ENCODE measurements at regions not wholly inside any gene's neighbourhood (a gene's known extent, or its start where the extent isn't known, plus 50 kb on each side); places are given as distances from the start of the nearest gene placed in this dataset.

GRCh38 chr6:100134297-100134696 is 140.3 kb upstream of the MCHR2 start:
- FAIRE-seq = no peak

GRCh38 chr6:100132005-100132404 is 138.0 kb upstream of the MCHR2 start:
- FAIRE-seq = no peak

GRCh38 chr6:100130630-100131029 is 136.6 kb upstream of the MCHR2 start:
- FAIRE-seq = no peak

DNA sequence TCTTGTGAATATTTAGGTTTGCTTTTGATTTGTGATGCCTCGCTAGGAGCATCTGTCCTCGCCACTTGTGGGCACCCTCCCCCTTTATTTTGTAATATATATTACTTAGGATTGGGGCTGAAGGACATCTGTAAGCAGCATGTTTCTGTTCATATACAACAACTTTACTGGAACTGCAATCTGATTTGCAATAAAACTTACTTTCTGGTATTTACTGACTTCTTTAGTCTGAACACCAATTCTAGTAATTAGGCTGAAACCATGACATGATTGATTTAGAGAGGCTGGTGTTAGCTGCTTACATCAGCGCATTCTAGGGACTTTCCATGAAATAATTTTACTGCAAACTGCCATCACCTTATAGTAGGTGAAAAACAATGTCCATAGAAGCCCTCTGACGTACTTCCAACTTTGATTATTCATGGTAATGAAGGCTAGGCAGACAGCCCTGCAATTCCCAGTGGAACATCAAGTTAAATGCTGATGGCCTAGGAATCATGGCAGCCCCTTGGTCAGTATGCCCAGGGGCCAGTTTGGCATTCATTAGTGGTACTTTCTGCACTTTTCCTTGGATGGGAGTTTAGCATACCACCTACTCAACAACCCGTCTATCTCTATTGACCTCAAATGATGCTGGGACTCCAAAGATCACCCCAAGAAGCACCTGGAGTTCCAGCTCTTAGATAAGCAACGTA is 132.9 kb upstream of the MCHR2 start:
- FAIRE-seq = no peak

DNA sequence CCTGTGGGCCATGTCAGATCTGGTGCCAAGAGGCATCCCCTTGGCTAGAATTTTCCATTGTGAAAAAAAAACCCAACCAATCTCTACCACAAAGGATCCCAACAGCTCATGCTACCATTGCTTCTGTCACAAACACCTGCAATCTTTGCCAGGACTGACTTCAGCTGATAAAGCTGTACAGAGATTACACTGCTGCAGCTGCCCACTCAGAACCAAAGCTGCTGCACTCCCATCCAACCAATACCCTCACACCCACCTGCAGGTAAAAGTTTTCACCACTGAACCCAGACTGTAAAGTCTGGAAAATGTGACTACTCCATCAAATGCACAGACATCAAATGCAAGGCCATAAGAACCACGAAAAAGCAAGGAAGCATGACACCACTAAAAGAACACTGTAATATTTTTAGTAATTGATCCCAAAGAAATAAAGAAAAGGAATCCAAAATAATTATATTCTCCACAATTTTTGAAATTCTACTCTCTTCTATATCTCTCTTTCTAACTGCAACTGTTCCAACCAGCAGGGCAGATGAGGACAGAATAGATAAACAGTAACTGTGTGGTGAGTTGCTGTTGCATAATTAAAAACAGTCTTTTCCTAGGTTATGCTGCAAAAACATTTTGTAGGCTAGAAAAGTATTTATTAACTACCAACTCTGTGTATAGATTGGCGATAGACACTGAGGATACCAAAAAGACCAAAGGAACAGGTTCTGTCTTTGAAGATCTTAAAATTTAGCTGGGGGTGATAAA is 128.0 kb upstream of the MCHR2 start:
- FAIRE-seq = no peak

DNA sequence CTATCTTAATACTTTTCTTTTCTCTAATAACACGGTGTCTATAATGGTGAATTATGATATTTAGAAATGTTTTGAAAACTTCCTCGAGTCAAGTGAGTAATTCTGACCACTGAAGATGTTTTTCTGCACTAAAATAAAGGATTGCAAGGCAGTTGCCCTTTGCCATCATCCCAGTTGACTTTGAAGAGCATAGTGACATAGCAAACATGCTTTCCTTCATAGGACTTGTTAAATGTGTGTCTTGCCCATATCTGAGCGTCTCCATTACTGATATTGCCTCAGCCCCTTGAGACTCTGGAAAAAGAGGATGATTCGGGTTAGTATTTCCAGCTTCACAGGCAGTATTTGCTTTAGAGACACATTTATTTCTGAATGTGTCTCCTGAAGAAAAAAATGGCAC is 125.2 kb upstream of the MCHR2 start:
- FAIRE-seq = no peak

DNA sequence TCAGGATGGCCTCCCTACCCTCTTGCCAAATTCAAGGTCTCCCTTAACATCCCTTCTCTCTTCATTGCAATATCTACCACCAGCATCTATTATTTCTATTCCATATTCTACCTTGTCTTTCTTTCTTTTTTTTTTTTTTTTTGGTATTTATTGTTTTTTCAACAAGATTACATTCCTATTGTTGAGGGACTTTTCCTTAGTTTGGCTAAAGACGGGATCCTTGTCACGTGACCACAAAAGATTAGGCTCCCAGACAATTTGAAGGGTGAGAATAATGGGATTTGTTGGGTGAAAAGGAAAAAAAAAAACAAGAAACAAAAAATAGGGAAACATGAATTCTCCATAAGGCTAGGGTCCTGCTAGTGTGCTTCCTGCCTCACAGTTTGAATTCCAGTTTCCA is 124.3 kb upstream of the MCHR2 start:
- no peak for FAIRE-seq

GRCh38 chr6:100117680-100118079 is 123.7 kb upstream of the MCHR2 start:
- FAIRE-seq = no peak

DNA sequence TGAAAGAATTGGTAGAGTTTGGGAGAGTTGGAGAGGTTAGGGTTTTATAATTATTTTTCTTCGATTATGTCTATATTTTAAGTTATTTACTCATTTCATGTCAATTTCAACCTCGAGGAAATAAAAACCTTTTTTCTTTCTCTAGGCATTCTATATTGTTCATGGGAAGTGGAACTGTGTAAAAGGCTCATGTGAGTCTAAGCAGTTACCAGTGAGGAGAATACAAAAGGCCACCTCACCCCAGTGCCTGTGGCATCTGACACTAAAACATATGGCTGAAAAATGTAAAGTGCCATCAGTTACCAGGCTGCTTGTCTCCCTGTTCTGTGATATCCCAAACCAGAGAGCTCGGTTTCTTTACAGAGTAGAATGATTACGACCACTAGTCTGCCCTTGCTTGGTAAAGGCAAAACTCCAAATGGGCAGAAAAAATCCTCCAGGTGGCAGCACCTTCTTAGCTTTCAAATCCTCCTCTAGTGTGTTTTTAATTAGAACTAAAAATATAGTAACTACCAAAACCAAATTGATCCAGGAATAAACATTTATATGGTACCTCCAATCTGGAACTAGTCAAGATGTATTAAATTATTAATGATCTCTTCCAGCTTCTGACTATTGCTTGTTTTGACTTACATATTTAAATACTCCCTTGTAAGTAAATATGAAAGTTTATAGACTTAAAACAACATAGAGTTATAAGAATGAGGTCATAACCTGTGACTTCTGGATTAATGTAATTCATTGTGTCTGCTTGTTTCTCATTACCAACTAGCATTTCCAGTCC is 122.6 kb upstream of the MCHR2 start:
- FAIRE-seq = peak; percentile 65

DNA sequence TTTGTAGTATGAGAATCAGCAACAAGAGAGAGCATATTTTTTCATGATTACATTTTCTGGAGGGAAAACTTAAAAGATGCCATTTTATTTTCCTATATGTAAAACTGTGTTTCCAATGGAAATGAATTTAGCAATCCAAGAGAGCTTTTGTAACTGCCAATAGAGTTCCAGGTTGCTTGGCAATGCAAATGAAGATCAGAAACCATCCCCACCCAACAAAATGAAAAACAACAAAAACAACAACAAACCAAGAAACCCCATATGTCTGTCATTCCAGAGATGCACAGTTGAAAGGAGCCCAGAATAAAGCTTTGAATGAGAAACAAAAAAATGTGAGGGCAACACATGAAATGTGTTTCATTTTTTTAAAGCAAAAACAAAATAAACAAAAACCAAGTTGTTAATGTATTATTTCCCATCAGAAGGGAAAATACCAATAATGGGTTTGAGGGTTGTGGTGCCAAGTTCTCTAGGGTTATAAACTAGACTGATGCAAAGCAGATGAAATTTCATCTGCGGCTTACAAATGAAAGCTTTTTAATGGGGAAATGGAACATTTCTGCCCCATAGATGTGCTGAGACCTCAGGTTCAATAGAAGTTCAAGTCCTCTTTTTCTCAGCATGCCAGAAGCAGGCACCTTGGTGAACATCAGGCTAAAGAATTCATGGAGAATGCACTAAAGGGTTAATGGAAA is 121.5 kb upstream of the MCHR2 start:
- FAIRE-seq = no peak

DNA sequence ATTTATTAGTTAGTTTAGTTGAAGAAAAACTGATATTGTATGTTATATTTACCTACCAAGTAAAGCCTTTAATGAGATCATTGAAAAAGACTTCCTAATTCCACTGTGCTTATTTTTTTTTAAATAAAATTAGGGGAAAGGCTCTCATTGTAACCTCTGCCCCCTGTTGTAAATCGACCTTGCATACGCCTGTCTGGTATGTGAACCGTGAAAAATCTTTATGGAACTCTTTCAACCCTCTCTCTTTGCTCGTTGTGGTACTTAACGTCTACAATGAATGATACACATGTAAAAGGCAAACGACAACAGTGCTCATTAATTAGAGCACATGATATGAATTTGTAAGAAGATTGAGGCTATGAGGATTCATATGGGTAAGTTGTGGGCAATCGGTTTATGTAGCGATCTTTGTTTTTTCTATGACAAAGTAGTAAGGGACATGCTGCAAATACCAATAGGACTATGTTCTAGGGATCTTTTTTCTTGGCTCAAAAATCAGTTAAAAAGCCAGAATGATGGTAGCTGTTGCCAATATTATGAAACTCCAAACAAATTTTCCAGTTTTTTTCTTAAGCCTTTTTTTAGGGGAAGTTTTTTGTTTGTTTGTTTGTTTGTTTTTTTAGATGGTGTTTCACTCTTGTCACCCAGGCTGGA is 119.0 kb upstream of the MCHR2 start:
- no peak for FAIRE-seq

- FAIRE-seq = no peak
Measured at GRCh38 chr6:100105919-100106529, 112.0 kb upstream of the MCHR2 start.

GRCh38 chr6:100105138-100105537 is 111.1 kb upstream of the MCHR2 start:
- FAIRE-seq = no peak

- no peak for FAIRE-seq
Measured at GRCh38 chr6:100103931-100104330, 109.9 kb upstream of the MCHR2 start.

DNA sequence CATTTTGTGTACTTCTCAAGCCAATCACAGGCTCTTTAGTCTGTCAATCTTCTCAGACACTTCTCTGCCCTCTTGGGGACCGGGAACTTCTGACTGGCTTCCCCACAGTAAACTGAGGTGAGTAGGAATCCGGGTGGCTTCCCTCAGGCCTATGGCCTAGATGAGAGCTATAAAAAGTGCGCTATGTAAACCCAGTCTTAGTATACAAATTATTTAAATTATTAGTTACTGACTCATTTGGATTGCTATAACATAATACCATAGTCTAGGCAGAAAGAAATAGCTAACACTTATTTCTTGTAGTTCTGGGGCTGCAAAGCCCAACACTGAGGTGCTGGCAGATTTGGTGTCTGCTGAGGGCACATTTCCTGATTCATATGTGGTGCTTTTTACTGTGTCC is 109.2 kb upstream of the MCHR2 start:
- FAIRE-seq = no peak

DNA sequence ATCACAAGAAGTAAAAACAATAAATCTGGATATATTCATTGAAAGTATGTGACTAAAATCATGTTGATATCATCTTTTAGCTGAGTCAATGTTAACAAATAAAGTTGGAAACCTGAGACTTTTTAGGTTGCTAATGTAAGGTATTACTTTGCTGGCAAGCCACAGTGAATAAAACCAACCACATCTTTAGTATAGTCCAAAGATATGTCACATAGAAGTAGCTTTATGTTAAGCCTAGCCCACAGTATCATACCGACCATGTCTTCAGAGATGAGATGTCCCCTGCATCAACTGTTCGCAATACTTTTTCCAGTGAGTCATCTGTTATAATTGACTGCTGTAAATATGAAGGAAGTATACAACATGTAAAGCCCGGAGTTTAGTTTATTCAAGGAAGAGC is 107.6 kb upstream of the MCHR2 start:
- no peak for FAIRE-seq

- no peak for FAIRE-seq
Measured at GRCh38 chr6:100100776-100101175, 106.8 kb upstream of the MCHR2 start.

DNA sequence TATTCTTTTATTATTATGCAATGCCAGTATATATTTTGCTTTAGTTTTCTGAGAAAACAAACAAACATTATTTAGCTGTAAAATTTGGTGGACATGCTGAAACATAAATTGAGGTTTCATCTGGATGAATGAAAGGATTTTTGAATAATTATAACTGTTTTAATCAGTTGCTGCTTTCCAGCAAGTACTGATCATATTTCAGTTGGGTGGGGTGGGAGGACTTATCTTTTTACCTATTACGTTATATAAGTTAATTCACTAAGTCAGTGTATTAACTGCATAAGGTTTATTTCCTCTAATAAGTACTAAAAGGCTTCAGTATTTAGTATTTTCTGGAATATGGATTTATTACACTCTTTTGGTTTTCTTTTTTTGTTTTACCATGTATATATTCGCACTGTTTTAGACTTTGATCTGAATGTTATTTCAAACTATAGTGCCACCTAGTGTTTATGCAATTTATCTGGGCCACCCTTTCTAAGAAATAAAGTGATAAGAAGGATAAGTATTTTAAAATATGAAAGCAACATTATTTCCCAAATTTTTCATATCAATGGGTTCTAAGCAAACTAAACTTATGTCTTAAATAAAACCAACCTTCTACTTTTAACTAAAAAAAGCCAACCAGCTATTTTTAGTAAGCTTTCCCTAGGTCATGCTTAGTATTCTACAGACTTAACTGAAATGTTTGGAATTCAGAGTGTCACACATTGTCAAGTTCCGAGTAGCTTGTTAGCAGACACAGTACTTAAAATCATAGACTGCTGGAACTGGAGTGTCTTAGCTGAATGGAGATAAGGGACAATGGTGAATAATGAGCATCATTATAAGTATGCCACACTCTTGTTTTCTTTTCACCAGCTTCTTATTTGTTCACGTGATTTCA is 105.4 kb upstream of the MCHR2 start:
- FAIRE-seq = peak; percentile 94

DNA sequence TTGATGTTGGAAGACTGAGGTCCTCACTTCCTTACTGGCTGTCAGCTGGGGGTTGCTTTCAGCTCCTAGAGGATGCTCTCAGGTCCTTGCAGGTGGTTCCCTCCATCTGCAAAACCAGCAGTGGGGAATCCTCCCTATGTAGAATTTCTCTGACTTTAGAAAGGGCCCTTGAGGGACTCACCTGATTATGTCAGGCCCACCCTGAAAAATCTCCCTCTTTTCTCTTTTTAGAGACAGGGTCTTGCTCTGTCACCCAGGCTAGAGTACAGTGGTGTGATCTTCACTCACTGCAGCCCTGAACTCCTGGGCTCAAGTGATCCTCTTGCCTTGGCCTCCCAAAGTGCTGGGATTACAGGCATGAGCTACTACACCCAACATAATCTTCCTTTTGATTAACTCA is 102.9 kb upstream of the MCHR2 start:
- FAIRE-seq = no peak

DNA sequence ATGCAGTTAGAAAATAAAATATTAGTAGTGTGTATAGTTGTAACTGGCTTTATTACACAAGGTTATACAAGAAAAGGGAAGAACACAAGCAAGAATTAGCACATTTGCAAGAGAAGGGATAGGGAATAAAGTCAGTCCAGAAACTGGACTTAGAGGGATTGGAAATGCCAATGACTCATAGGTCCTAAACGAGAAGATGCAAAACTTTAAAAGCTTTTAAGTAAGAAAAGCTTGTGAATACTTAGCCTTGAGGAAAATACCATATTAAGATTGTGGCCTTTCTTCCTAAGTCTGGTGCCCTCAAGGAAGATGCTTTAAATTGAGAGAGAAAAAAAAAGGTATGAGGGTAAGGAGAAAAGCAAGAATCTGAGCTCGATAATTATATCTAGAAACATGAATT is 102.3 kb upstream of the MCHR2 start:
- FAIRE-seq = no peak

DNA sequence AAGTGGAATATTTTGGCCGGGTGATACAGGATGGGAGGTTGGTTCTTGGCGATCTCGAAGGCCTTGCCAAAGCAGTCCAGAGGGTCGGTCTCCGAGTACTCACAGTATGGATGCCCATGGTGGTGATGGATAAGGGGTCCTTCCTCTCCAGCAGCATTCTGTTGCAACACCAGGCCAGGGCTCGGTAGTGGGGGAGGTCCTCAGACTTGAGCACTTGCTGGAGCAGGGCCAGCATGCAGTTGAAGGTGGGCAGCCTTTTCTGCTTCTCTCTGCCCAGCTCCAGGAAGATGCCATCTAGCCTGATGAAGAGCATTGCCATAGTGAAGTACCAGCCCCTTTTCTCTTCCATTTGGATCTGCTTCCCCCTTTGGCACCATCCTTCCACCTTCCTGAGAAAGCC is 99.4 kb upstream of the MCHR2 start:
- no peak for FAIRE-seq
